Neural cell (in vitro differentiated cells): ENCODE measurements at regions not wholly inside any gene's neighbourhood (a gene's known extent, or its start where the extent isn't known, plus 50 kb on each side); places are given as distances from the start of the nearest gene placed in this dataset.

Experiments
- CTCF ChIP-seq: fragments of 450-650 bp; IDR thresholded peaks from 2 replicates; pipeline ENCODE4 v1.5.1; 2014; ENCODE audit warnings: antibody characterized with exemption, mild to moderate bottlenecking, moderate library complexity; ENCODE audit not compliant: poor library complexity, severe bottlenecking
- EP300 ChIP-seq: fragments of 450-650 bp; conservative IDR thresholded peaks from 2 replicates; pipeline ENCODE4 v1.6.1; 2014; ENCODE audit warnings: antibody characterized with exemption, mild to moderate bottlenecking, moderate library complexity; ENCODE audit not compliant: poor library complexity, severe bottlenecking
- EZH2 ChIP-seq: fragments of 200-600, 300-800 bp; shearing (Covaris generic), sonication (generic); IDR thresholded peaks from 2 replicates; pipeline ENCODE4 v1.6.1; 2014; ENCODE audit warnings: antibody characterized with exemption, low read length, borderline replicate concordance, mild to moderate bottlenecking; ENCODE audit not compliant: insufficient read depth, poor library complexity, severe bottlenecking
- REST ChIP-seq: IDR thresholded peaks from 2 replicates; pipeline ENCODE4 v1.6.1; 2012; ENCODE audit warnings: borderline replicate concordance
- SMC3 ChIP-seq: fragments of 450-650 bp; conservative IDR thresholded peaks from 2 replicates; pipeline ENCODE4 v1.6.1; 2014; ENCODE audit warnings: antibody characterized with exemption, mild to moderate bottlenecking, moderate library complexity; ENCODE audit not compliant: poor library complexity

- TF ChIP-seq CTCF (no peak), EZH2 (no peak), EP300 (no peak), SMC3 (no peak), REST (no peak)
Measured at GRCh38 chr4:160019936-160020335, 917.1 kb downstream of the RAPGEF2 start.
